Transverse colon (tissue), 4 donors: ENCODE measurements at regions not wholly inside any gene's neighbourhood (a gene's known extent, or its start where the extent isn't known, plus 50 kb on each side); places are given as distances from the start of the nearest gene placed in this dataset.

Experiments used
- DNase-seq: peaks from one replicate; pipeline ENCODE4 v3.0.0-alpha.2; 2019
- H3K27ac ChIP-seq, 4 donors: fragments of 200-600 bp; sonication (generic); 2 replicates each; pipeline ENCODE4 v1.5.1; 2016 to 2018; ENCODE audit warnings: inconsistent platforms in 4 of 4
- H3K27me3 ChIP-seq: fragments of 200-600 bp; sonication (generic); 2 replicates; pipeline ENCODE4 v1.5.1; 2017; ENCODE audit warnings: inconsistent platforms
- H3K36me3 ChIP-seq, 4 donors: fragments of 200-600 bp; sonication (generic); 2 replicates each; pipeline ENCODE4 v1.5.1; 2017 to 2019; ENCODE audit warnings: inconsistent platforms in 4 of 4
- H3K4me1 ChIP-seq, 4 donors: fragments of 200-600 bp; sonication (generic); 2 replicates each; pipeline ENCODE4 v1.5.1; 2017 to 2020; ENCODE audit warnings: inconsistent platforms in 4 of 4
- H3K4me3 ChIP-seq, 4 donors: fragments of 200-600 bp; sonication (generic); 1 replicate in 1 of 4; 2 replicates in 3 of 4; pipeline versions ENCODE4 v1.5.1 to v1.6.1; 2017 to 2019; ENCODE audit warnings: inconsistent platforms in 4 of 4
- H3K9me3 ChIP-seq, 2 donors: fragments of 200-600 bp; sonication (generic); 2 replicates each; pipeline ENCODE4 v1.5.1; 2017 to 2019; ENCODE audit warnings: inconsistent platforms in 2 of 2
- EP300 ChIP-seq: sonication (generic); formaldehyde crosslinking; IDR thresholded peaks from one replicate; pipeline ENCODE4 v1.6.1; 2017; ENCODE audit warnings: antibody characterized with exemption, low read depth
- POLR2A ChIP-seq: fragments of 450-650 bp; IDR thresholded peaks from one replicate; pipeline ENCODE4 v1.6.1; 2016; ENCODE audit warnings: antibody characterized with exemption, mild to moderate bottlenecking, moderate library complexity
- POLR2AphosphoS5 ChIP-seq, 3 donors: sonication (generic); formaldehyde crosslinking; IDR thresholded peaks; one replicate each; pipeline ENCODE4 v1.6.1; 2016; ENCODE audit warnings: antibody characterized with exemption in 3 of 3
- WGBS, 2 donors: methylation state at CpG; one replicate each; pipeline ENCODE4 v1.1.5; 2018; ENCODE audit warnings: low coverage in 1 of 2; 5-methylcytosine and 5-hydroxymethylcytosine counted together
- in situ Hi-C, 4 donors: fragments of 200-750 bp; cut with MboI; loops; one replicate each; pipeline versions ENCODE4 v1.15.0 to v1.15.1; 2017; ENCODE audit warnings: low sequenced_read_pairs in 3 of 4, low pct_ligation_motif_present in 1 of 4, low pct_unique_long_range_greater_than_20kb in 1 of 4
- intact Hi-C: fragments of 100-400 bp; cut with DNase I; formaldehyde crosslinking; loops from one replicate; pipeline ENCODE4 v1.15.1; 2023; ENCODE audit warnings: low total_unique reads
- TF ChIP-seq, protein P1 (sequence below), 5 experiments: fragments of 200-600 bp in 3 of 5; fragments of 450-650 bp in 2 of 5; sonication (generic) in 3 of 5; IDR thresholded peaks; 1 replicate in 2 of 5; 2 replicates in 3 of 5; pipeline ENCODE4 v1.5.1; 2016 to 2017; ENCODE audit warnings: antibody characterized with exemption in 5 of 5, inconsistent platforms in 3 of 5, mild to moderate bottlenecking in 2 of 5, moderate library complexity in 1 of 5

GRCh38 chr2:12404497-12404896 lies 312.2 kb upstream of the TRIB2 start:
- no peak for DNase-seq
- no peaks in the 10 kb centered on the region for H3K4me1 ChIP-seq
- H3K27ac ChIP-seq = no peak overlapping the region
- H3K36me3 ChIP-seq = no peaks in the 10 kb centered on the region
- in situ Hi-C loops = loop anchor here in 1 of 4 donors (25.0 kb wide), 1 partner anchor 608 kb away; no protein-coding TSS in a partner anchor
- intact Hi-C loops = no loop called here
- H3K9me3 ChIP-seq = no peaks in the 10 kb centered on the region
- no peak for TF ChIP-seq POLR2AphosphoS5 (IDR thresholded peaks at IDR 0.05)
- TF ChIP-seq, protein P1, sequence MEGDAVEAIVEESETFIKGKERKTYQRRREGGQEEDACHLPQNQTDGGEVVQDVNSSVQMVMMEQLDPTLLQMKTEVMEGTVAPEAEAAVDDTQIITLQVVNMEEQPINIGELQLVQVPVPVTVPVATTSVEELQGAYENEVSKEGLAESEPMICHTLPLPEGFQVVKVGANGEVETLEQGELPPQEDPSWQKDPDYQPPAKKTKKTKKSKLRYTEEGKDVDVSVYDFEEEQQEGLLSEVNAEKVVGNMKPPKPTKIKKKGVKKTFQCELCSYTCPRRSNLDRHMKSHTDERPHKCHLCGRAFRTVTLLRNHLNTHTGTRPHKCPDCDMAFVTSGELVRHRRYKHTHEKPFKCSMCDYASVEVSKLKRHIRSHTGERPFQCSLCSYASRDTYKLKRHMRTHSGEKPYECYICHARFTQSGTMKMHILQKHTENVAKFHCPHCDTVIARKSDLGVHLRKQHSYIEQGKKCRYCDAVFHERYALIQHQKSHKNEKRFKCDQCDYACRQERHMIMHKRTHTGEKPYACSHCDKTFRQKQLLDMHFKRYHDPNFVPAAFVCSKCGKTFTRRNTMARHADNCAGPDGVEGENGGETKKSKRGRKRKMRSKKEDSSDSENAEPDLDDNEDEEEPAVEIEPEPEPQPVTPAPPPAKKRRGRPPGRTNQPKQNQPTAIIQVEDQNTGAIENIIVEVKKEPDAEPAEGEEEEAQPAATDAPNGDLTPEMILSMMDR (IDR thresholded peaks at IDR 0.05) = no peak
- no peak for TF ChIP-seq POLR2A
- no peak for TF ChIP-seq EP300
- no peak overlapping the region for H3K4me3 ChIP-seq
- no peaks in the 10 kb centered on the region for H3K27me3 ChIP-seq

- H3K27ac ChIP-seq = no peak overlapping the region
- in situ Hi-C loops = loop anchor here in 1 of 4 donors (25.0 kb wide), 1 partner anchor 605 kb away; no protein-coding TSS in a partner anchor
Measured at GRCh38 chr2:12407160-12407559, 309.6 kb upstream of the TRIB2 start.

DNA sequence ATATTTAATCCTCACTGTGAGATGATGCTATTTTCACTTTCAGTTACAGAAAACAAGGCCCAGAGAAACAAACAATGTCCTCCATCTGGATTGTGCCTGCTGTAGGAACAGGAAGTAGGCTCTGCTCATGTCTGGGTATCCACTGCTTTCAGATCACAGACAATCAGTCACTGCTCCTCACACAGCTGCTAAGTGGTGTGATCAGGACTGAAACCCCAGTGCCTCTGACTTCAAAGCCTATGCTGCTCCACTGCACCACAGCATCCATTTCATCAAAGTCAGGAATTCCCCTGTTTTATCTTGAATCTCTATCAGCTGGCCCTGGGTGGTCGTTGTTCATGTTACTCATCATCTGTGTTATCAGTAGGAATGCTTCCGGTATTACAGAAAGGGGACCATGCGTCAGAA lies 303.8 kb upstream of the TRIB2 start:
- TF ChIP-seq EP300 (no peak), POLR2A (no peak), POLR2AphosphoS5 (IDR thresholded peaks at IDR 0.05) (no peak)
- TF ChIP-seq, protein P1 (IDR thresholded peaks at IDR 0.05) = no peak
- H3K9me3 ChIP-seq = no peaks in the 10 kb centered on the region
- intact Hi-C loops = no loop called here
- no peak overlapping the region for H3K4me3 ChIP-seq
- H3K36me3 ChIP-seq = no peaks in the 10 kb centered on the region
- no peak for DNase-seq
- in situ Hi-C loops = loop anchor here in 1 of 4 donors (25.0 kb wide), 1 partner anchor 599 kb away; no protein-coding TSS in a partner anchor
- 49 to 70% methylated on average over 3 of the region's 3 CpGs for WGBS, 2 donors
- H3K27me3 ChIP-seq = no peaks in the 10 kb centered on the region
- no peak overlapping the region for H3K27ac ChIP-seq
- no peaks in the 10 kb centered on the region for H3K4me1 ChIP-seq

More at GRCh38 chr2:12407160-12407559, 309.6 kb upstream of the TRIB2 start:
- intact Hi-C loops = no loop called here
- Histone ChIP-seq H3K27me3 (no peaks in the 10 kb centered on the region), H3K9me3 (no peaks in the 10 kb centered on the region), H3K4me3 (no peak overlapping the region), H3K36me3 (no peaks in the 10 kb centered on the region), H3K4me1 (no peaks in the 10 kb centered on the region)
- WGBS, 2 donors = 96% methylated on average over 4 to 5 of the region's 5 CpGs
- DNase-seq = no peak
- TF ChIP-seq EP300 = no peak
- TF ChIP-seq POLR2AphosphoS5 (IDR thresholded peaks at IDR 0.05) = no peak
- TF ChIP-seq POLR2A = no peak
- TF ChIP-seq, protein P1 (IDR thresholded peaks at IDR 0.05) = no peak

DNA sequence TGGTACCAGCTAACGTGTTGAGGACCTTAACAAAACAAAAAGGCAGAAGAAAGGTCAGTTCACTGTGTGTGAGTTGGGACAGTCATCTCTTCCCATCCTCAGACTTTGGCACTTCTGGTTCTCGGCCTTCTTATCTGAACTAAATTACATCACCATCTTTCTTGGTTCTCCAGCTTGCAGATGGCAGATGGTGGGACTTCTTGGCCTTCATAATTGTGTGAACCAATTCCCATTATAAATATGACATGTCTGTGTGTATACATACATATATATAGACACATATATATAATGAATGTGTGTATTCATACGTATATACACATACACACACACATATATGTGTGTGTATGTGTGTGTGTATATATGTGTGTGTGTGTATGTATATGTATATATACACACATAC lies 301.2 kb upstream of the TRIB2 start:
- no peak for DNase-seq
- no peak overlapping the region for H3K4me3 ChIP-seq
- no peaks in the 10 kb centered on the region for H3K4me1 ChIP-seq
- 80 to 89% methylated on average over 3 of the region's 3 CpGs for WGBS, 2 donors
- H3K27ac ChIP-seq = no peak overlapping the region
- in situ Hi-C loops = loop anchor here in 1 of 4 donors (25.0 kb wide), 1 partner anchor 597 kb away; no protein-coding TSS in a partner anchor
- intact Hi-C loops = no loop called here
- no peaks in the 10 kb centered on the region for H3K9me3 ChIP-seq
- TF ChIP-seq POLR2AphosphoS5 (IDR thresholded peaks at IDR 0.05) (no peak), POLR2A (no peak), EP300 (no peak)
- TF ChIP-seq, protein P1 (IDR thresholded peaks at IDR 0.05) = no peak
- no peaks in the 10 kb centered on the region for H3K27me3 ChIP-seq
- no peaks in the 10 kb centered on the region for H3K36me3 ChIP-seq
